ENCODE measurements at regions not wholly inside any gene's neighbourhood (a gene's known extent, or its start where the extent isn't known, plus 50 kb on each side); places are given as distances from the start of the nearest gene placed in this dataset.

GRCh38 chr2:237156857-237157779, 71.4 kb downstream of the COPS8 start:
- TF ChIP-seq POLR2AphosphoS5 (IDR thresholded peaks at IDR 0.05; ENCODE audit: borderline replicate concordance, low read depth, low read length) (no peak), EZH2 (IDR thresholded peaks at IDR 0.05) (no peak), FOXP2 (optimal IDR thresholded peaks at IDR 0.05; ENCODE audit: control extremely low read depth, extremely low read length, insufficient read depth) (no peak)
- Histone ChIP-seq H3K36me3 (ENCODE audit: insufficient read depth, low read length) (no peaks in the 10 kb centered on the region), H3K9ac (ENCODE audit: insufficient read length) (no peak overlapping the region), H3K27ac (no peak overlapping the region), H3K9me3 (ENCODE audit: low read depth, low read length) (no peaks in the 10 kb centered on the region), H3K4me3 (no peak overlapping the region)
- no peak for DNase-seq (ENCODE audit: low read depth, low spot score)

GRCh38 chr2:237157780-237158102, 72.1 kb downstream of the COPS8 start:
- H3K9ac ChIP-seq (ENCODE audit: insufficient read length) = no peak overlapping the region
- H3K9me3 ChIP-seq (ENCODE audit: low read depth, low read length) = no peaks in the 10 kb centered on the region
- H3K4me3 ChIP-seq = no peak overlapping the region
- no peak for DNase-seq (ENCODE audit: low read depth, low spot score)
- H3K36me3 ChIP-seq (ENCODE audit: insufficient read depth, low read length) = no peaks in the 10 kb centered on the region
- TF ChIP-seq POLR2AphosphoS5 (IDR thresholded peaks at IDR 0.05; ENCODE audit: borderline replicate concordance, low read depth, low read length) (no peak), FOXP2 (optimal IDR thresholded peaks at IDR 0.05; ENCODE audit: control extremely low read depth, extremely low read length, insufficient read depth) (no peak), EZH2 (IDR thresholded peaks at IDR 0.05) (no peak)
- no peak overlapping the region for H3K27ac ChIP-seq

GRCh38 chr2:237158194-237158593, 72.5 kb downstream of the COPS8 start:
- Histone ChIP-seq H3K4me3 (no peak overlapping the region), H3K9me3 (ENCODE audit: low read depth, low read length) (no peaks in the 10 kb centered on the region), H3K27ac (no peak overlapping the region), H3K9ac (ENCODE audit: insufficient read length) (no peak overlapping the region), H3K36me3 (ENCODE audit: insufficient read depth, low read length) (no peaks in the 10 kb centered on the region)
- DNase-seq (ENCODE audit: low read depth, low spot score) = no peak
- TF ChIP-seq POLR2AphosphoS5 (IDR thresholded peaks at IDR 0.05; ENCODE audit: borderline replicate concordance, low read depth, low read length) (no peak), EZH2 (IDR thresholded peaks at IDR 0.05) (no peak), FOXP2 (optimal IDR thresholded peaks at IDR 0.05; ENCODE audit: control extremely low read depth, extremely low read length, insufficient read depth) (no peak)

GRCh38 chr2:237159006-237159911, 73.6 kb downstream of the COPS8 start:
- H3K27ac ChIP-seq = no peak overlapping the region
- TF ChIP-seq POLR2AphosphoS5 (IDR thresholded peaks at IDR 0.05; ENCODE audit: borderline replicate concordance, low read depth, low read length) (no peak), FOXP2 (optimal IDR thresholded peaks at IDR 0.05; ENCODE audit: control extremely low read depth, extremely low read length, insufficient read depth) (no peak), EZH2 (IDR thresholded peaks at IDR 0.05) (no peak)
- no peak overlapping the region for H3K9ac ChIP-seq (ENCODE audit: insufficient read length)
- no peak overlapping the region for H3K4me3 ChIP-seq
- H3K36me3 ChIP-seq (ENCODE audit: insufficient read depth, low read length) = no peaks in the 10 kb centered on the region
- no peaks in the 10 kb centered on the region for H3K9me3 ChIP-seq (ENCODE audit: low read depth, low read length)
- DNase-seq (ENCODE audit: low read depth, low spot score) = no peak

- TF ChIP-seq POLR2AphosphoS5 (IDR thresholded peaks at IDR 0.05; ENCODE audit: borderline replicate concordance, low read depth, low read length) (no peak), EZH2 (IDR thresholded peaks at IDR 0.05) (no peak), FOXP2 (optimal IDR thresholded peaks at IDR 0.05; ENCODE audit: control extremely low read depth, extremely low read length, insufficient read depth) (no peak)
- H3K9me3 ChIP-seq (ENCODE audit: low read depth, low read length) = no peaks in the 10 kb centered on the region
- H3K27ac ChIP-seq = no peak overlapping the region
Measured at GRCh38 chr2:237160271-237160919, 74.7 kb downstream of the COPS8 start.

GRCh38 chr2:237161189-237161588, 75.5 kb downstream of the COPS8 start:
- Histone ChIP-seq H3K4me3 (no peak overlapping the region), H3K36me3 (ENCODE audit: insufficient read depth, low read length) (no peaks in the 10 kb centered on the region), H3K9me3 (ENCODE audit: low read depth, low read length) (no peaks in the 10 kb centered on the region), H3K9ac (ENCODE audit: insufficient read length) (no peak overlapping the region), H3K27ac (no peak overlapping the region)
- DNase-seq (ENCODE audit: low read depth, low spot score) = no peak
- no peak for TF ChIP-seq FOXP2 (optimal IDR thresholded peaks at IDR 0.05; ENCODE audit: control extremely low read depth, extremely low read length, insufficient read depth)
- TF ChIP-seq EZH2 (IDR thresholded peaks at IDR 0.05) = no peak
- TF ChIP-seq POLR2AphosphoS5 (IDR thresholded peaks at IDR 0.05; ENCODE audit: borderline replicate concordance, low read depth, low read length) = no peak

More at GRCh38 chr2:237160271-237160919, 74.7 kb downstream of the COPS8 start:
- no peaks in the 10 kb centered on the region for H3K36me3 ChIP-seq (ENCODE audit: insufficient read depth, low read length)
- DNase-seq (ENCODE audit: low read depth, low spot score) = no peak
- no peak overlapping the region for H3K4me3 ChIP-seq
- no peak overlapping the region for H3K9ac ChIP-seq (ENCODE audit: insufficient read length)

GRCh38 chr2:237162959-237163358, 77.3 kb downstream of the COPS8 start:
- Histone ChIP-seq H3K36me3 (ENCODE audit: insufficient read depth, low read length) (no peaks in the 10 kb centered on the region), H3K4me3 (no peak overlapping the region), H3K9ac (ENCODE audit: insufficient read length) (no peak overlapping the region), H3K9me3 (ENCODE audit: low read depth, low read length) (no peaks in the 10 kb centered on the region), H3K27ac (no peak overlapping the region)
- TF ChIP-seq EZH2 (IDR thresholded peaks at IDR 0.05) (no peak), POLR2AphosphoS5 (IDR thresholded peaks at IDR 0.05; ENCODE audit: borderline replicate concordance, low read depth, low read length) (no peak), FOXP2 (optimal IDR thresholded peaks at IDR 0.05; ENCODE audit: control extremely low read depth, extremely low read length, insufficient read depth) (no peak)
- DNase-seq (ENCODE audit: low read depth, low spot score) = no peak

Data from SK-N-MC (cell line).